Neural cell (in vitro differentiated cells): ENCODE measurements at regions not wholly inside any gene's neighbourhood (a gene's known extent, or its start where the extent isn't known, plus 50 kb on each side); places are given as distances from the start of the nearest gene placed in this dataset.

ENCODE experiments used
- H2AFZ ChIP-seq: fragments of 200-600, 300-800 bp; sonication (generic), shearing (Covaris generic); 2 replicates; pipeline ENCODE4 v1.6.0; 2014; ENCODE audit warnings: low read depth, mild to moderate bottlenecking, antibody characterized with exemption, low read length, moderate library complexity
- H3F3A ChIP-seq: fragments of 200-600 bp; shearing (Covaris generic); 2 replicates; pipeline ENCODE4 v1.6.1; 2016; ENCODE audit warnings: mild to moderate bottlenecking, moderate library complexity, mixed read lengths, antibody characterized with exemption, low read length; ENCODE audit not compliant: insufficient read depth, poor library complexity, severe bottlenecking
- H3K27ac ChIP-seq: fragments of 200-600, 300-800 bp; sonication (generic), shearing (Covaris generic); 2 replicates; pipeline ENCODE4 v1.5.1; 2014; ENCODE audit warnings: mild to moderate bottlenecking, low read length, moderate library complexity
- H3K27me3 ChIP-seq: fragments of 300-800, 200-600 bp; sonication (generic), shearing (Covaris generic); 2 replicates; pipeline ENCODE4 v1.6.0; 2014; ENCODE audit warnings: mild to moderate bottlenecking, low read depth, low read length, moderate library complexity; ENCODE audit not compliant: insufficient read depth
- H3K36me3 ChIP-seq: fragments of 300-800, 200-600 bp; sonication (generic), shearing (Covaris generic); 2 replicates; pipeline ENCODE4 v1.5.1; 2014; ENCODE audit warnings: mild to moderate bottlenecking, antibody characterized with exemption, low read length, moderate library complexity; ENCODE audit not compliant: insufficient read depth
- H3K4me2 ChIP-seq: fragments of 300-800, 200-600 bp; sonication (generic), shearing (Covaris generic); 2 replicates; pipeline ENCODE4 v1.6.0; 2014; ENCODE audit warnings: mild to moderate bottlenecking, low read length
- H3K4me3 ChIP-seq: fragments of 300-800, 200-600 bp; sonication (generic), shearing (Covaris generic); 2 replicates; pipeline ENCODE4 v1.5.1; 2014; ENCODE audit warnings: mild to moderate bottlenecking, low read length, moderate library complexity
- H3K79me2 ChIP-seq: fragments of 200-600 bp; shearing (Covaris generic); replicated peaks from 2 replicates; pipeline ENCODE4 v1.6.0; 2014; ENCODE audit warnings: mild to moderate bottlenecking, low read length, moderate library complexity; ENCODE audit not compliant: insufficient read depth
- H3K9ac ChIP-seq: fragments of 300-800, 200-600 bp; sonication (generic), shearing (Covaris generic); 2 replicates; pipeline ENCODE4 v1.6.1; 2016; ENCODE audit warnings: mild to moderate bottlenecking, low read length, mixed read lengths
- H3K9me2 ChIP-seq: fragments of 200-600 bp; shearing (Covaris generic); 2 replicates; pipeline ENCODE4 v1.6.1; 2016; ENCODE audit warnings: mild to moderate bottlenecking, low read length, mixed read lengths; ENCODE audit not compliant: insufficient read depth
- H3K9me3 ChIP-seq: fragments of 200-600, 300-800 bp; sonication (generic), shearing (Covaris generic); 2 replicates; pipeline ENCODE4 v1.6.1; 2016; ENCODE audit warnings: mild to moderate bottlenecking, mixed run types, low read length, moderate library complexity, mixed read lengths
- H4K20me1 ChIP-seq: fragments of 200-600 bp; shearing (Covaris generic); 2 replicates; pipeline ENCODE4 v1.6.1; 2016; ENCODE audit warnings: mild to moderate bottlenecking, mixed run types; ENCODE audit not compliant: insufficient read depth
- EP300 ChIP-seq: fragments of 450-650 bp; conservative IDR thresholded peaks from 2 replicates; pipeline ENCODE4 v1.6.1; 2014; ENCODE audit warnings: antibody characterized with exemption, mild to moderate bottlenecking, moderate library complexity; ENCODE audit not compliant: poor library complexity, severe bottlenecking
- EZH2 ChIP-seq: fragments of 200-600, 300-800 bp; shearing (Covaris generic), sonication (generic); IDR thresholded peaks from 2 replicates; pipeline ENCODE4 v1.6.1; 2014; ENCODE audit warnings: antibody characterized with exemption, low read length, borderline replicate concordance, mild to moderate bottlenecking; ENCODE audit not compliant: insufficient read depth, poor library complexity, severe bottlenecking
- MXI1 ChIP-seq: fragments of 450-650 bp; conservative IDR thresholded peaks from 2 replicates; pipeline ENCODE4 v1.6.1; 2014; ENCODE audit warnings: antibody characterized with exemption, mild to moderate bottlenecking; ENCODE audit not compliant: poor library complexity, severe bottlenecking
- POLR2AphosphoS5 ChIP-seq: IDR thresholded peaks from 2 replicates; pipeline ENCODE4 v1.6.1; 2012
- RAD21 ChIP-seq: fragments of 450-650 bp; conservative IDR thresholded peaks from 2 replicates; pipeline ENCODE4 v1.6.1; 2014; ENCODE audit warnings: antibody characterized with exemption, mild to moderate bottlenecking, moderate library complexity
- SMC3 ChIP-seq: fragments of 450-650 bp; conservative IDR thresholded peaks from 2 replicates; pipeline ENCODE4 v1.6.1; 2014; ENCODE audit warnings: antibody characterized with exemption, mild to moderate bottlenecking, moderate library complexity; ENCODE audit not compliant: poor library complexity
- TAF1 ChIP-seq: IDR thresholded peaks from 2 replicates; pipeline ENCODE4 v1.6.1; 2012; ENCODE audit warnings: low read depth
- TF ChIP-seq, protein P1 (sequence below): fragments of 450-650 bp; IDR thresholded peaks from 2 replicates; pipeline ENCODE4 v1.5.1; 2014; ENCODE audit warnings: antibody characterized with exemption, mild to moderate bottlenecking, moderate library complexity; ENCODE audit not compliant: poor library complexity, severe bottlenecking
- TF ChIP-seq, protein P2 (sequence below): IDR thresholded peaks from 2 replicates; pipeline ENCODE4 v1.6.1; 2012; ENCODE audit warnings: borderline replicate concordance

DNA sequence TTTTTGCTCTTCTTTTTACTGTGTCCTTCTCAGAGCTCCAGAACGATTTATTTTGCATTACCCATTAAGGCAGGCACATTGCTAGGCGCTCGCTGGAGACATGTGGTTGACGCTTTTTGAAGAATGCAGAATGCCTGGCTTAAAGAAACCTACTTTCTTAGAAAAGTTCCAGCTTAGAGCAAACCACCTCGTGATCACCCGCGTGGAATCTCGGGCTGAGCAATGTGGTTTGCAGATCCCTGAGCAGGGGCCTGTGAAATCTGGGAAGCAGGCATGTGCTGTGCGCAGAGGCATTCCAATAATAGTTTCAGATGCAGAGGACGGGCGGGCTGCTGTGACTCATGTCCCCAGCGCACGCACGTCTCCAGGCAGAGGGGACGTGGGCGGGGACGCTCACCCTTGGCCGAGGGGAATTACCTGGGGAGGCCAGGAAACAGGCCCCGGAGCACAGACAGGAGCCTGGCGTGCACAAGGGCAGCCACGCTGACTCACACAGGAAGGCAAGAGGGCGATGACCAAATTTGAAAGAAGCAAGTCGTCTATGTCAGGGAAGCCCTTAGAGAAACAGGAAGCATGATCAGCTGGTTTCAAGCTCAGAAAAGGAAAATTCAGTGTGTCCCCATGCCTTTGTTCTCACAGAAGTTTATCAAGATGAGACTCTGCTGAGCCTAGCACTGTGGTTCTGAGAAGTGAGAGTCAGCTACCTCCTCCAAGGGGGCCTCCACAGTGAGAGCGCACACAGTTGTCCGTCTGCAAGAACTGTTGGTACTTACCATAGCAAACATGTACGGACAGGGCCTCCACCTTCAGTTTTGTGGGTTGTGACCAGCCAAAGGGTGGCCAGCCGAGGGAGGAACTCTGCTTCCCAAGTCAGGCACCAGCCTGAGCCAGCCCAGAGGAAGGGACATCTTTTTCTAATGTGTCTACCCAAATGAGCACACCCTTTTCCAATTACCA lies 218.6 kb downstream of the PIK3R1 start:
- H3F3A ChIP-seq = no peaks in the 10 kb centered on the region
- no peak overlapping the region for H3K4me2 ChIP-seq
- H3K9me3 ChIP-seq = no peaks in the 10 kb centered on the region
- H3K36me3 ChIP-seq = no peaks in the 10 kb centered on the region
- H2AFZ ChIP-seq = no peak overlapping the region
- no peak overlapping the region for H3K4me3 ChIP-seq
- no peak for TF ChIP-seq EP300
- TF ChIP-seq, protein P1, sequence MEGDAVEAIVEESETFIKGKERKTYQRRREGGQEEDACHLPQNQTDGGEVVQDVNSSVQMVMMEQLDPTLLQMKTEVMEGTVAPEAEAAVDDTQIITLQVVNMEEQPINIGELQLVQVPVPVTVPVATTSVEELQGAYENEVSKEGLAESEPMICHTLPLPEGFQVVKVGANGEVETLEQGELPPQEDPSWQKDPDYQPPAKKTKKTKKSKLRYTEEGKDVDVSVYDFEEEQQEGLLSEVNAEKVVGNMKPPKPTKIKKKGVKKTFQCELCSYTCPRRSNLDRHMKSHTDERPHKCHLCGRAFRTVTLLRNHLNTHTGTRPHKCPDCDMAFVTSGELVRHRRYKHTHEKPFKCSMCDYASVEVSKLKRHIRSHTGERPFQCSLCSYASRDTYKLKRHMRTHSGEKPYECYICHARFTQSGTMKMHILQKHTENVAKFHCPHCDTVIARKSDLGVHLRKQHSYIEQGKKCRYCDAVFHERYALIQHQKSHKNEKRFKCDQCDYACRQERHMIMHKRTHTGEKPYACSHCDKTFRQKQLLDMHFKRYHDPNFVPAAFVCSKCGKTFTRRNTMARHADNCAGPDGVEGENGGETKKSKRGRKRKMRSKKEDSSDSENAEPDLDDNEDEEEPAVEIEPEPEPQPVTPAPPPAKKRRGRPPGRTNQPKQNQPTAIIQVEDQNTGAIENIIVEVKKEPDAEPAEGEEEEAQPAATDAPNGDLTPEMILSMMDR = no peak
- TF ChIP-seq POLR2AphosphoS5 = no peak
- TF ChIP-seq RAD21 = no peak
- TF ChIP-seq SMC3 = no peak
- TF ChIP-seq EZH2 = no peak
- TF ChIP-seq MXI1 = no peak
- TF ChIP-seq, protein P2, sequence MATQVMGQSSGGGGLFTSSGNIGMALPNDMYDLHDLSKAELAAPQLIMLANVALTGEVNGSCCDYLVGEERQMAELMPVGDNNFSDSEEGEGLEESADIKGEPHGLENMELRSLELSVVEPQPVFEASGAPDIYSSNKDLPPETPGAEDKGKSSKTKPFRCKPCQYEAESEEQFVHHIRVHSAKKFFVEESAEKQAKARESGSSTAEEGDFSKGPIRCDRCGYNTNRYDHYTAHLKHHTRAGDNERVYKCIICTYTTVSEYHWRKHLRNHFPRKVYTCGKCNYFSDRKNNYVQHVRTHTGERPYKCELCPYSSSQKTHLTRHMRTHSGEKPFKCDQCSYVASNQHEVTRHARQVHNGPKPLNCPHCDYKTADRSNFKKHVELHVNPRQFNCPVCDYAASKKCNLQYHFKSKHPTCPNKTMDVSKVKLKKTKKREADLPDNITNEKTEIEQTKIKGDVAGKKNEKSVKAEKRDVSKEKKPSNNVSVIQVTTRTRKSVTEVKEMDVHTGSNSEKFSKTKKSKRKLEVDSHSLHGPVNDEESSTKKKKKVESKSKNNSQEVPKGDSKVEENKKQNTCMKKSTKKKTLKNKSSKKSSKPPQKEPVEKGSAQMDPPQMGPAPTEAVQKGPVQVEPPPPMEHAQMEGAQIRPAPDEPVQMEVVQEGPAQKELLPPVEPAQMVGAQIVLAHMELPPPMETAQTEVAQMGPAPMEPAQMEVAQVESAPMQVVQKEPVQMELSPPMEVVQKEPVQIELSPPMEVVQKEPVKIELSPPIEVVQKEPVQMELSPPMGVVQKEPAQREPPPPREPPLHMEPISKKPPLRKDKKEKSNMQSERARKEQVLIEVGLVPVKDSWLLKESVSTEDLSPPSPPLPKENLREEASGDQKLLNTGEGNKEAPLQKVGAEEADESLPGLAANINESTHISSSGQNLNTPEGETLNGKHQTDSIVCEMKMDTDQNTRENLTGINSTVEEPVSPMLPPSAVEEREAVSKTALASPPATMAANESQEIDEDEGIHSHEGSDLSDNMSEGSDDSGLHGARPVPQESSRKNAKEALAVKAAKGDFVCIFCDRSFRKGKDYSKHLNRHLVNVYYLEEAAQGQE = no peak
- no peak for TF ChIP-seq TAF1
- H3K9ac ChIP-seq = no peak overlapping the region
- no peaks in the 10 kb centered on the region for H3K79me2 ChIP-seq
- no peaks in the 10 kb centered on the region for H3K9me2 ChIP-seq
- no peaks in the 10 kb centered on the region for H4K20me1 ChIP-seq
- H3K27me3 ChIP-seq = no peaks in the 10 kb centered on the region
- no peak overlapping the region for H3K27ac ChIP-seq

DNA sequence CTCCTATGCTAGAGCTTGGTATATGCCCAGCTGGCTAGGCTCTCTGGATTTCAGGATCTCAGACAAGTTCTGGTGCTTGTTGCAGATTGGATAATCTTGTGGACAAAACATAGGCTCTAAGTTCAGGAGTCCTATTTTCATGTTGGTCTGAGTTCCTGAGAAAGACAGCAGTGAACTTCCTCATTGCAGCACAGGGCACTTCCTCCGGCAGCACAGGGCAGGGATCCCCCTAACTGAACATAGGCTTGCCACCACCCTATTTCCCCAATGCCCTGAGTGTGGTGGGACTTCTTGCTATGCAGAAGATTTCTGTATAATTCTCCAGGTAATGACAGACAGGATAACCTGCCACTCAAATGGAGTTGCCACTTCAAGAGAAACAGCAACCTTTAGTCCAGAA lies 220.1 kb downstream of the PIK3R1 start:
- no peaks in the 10 kb centered on the region for H4K20me1 ChIP-seq
- H3F3A ChIP-seq = no peaks in the 10 kb centered on the region
- H3K27ac ChIP-seq = no peak overlapping the region
- H3K79me2 ChIP-seq = no peaks in the 10 kb centered on the region
- no peaks in the 10 kb centered on the region for H3K9me3 ChIP-seq
- no peaks in the 10 kb centered on the region for H3K36me3 ChIP-seq
- no peak overlapping the region for H3K9ac ChIP-seq
- H3K4me2 ChIP-seq = no peak overlapping the region
- TF ChIP-seq EZH2 (no peak), POLR2AphosphoS5 (no peak), RAD21 (no peak), MXI1 (no peak), EP300 (no peak), SMC3 (no peak), TAF1 (no peak)
- TF ChIP-seq, protein P1 = no peak
- TF ChIP-seq, protein P2 = no peak
- H3K27me3 ChIP-seq = no peaks in the 10 kb centered on the region
- H3K4me3 ChIP-seq = no peak overlapping the region
- H2AFZ ChIP-seq = no peak overlapping the region
- no peaks in the 10 kb centered on the region for H3K9me2 ChIP-seq
